HL-60/S4 treated with retinoic acid at 250 ng/mL for 4 days and 3 days (cell line): ENCODE measurements at regions not wholly inside any gene's neighbourhood (a gene's known extent, or its start where the extent isn't known, plus 50 kb on each side); places are given as distances from the start of the nearest gene placed in this dataset.

Source experiments
- in situ Hi-C: fragments of 300-500 bp; cut with MboI; formaldehyde crosslinking; loops from 2 replicates; pipeline ENCODE4 v1.7.0; 2022; ENCODE audit warnings: low sequenced_read_pairs

DNA sequence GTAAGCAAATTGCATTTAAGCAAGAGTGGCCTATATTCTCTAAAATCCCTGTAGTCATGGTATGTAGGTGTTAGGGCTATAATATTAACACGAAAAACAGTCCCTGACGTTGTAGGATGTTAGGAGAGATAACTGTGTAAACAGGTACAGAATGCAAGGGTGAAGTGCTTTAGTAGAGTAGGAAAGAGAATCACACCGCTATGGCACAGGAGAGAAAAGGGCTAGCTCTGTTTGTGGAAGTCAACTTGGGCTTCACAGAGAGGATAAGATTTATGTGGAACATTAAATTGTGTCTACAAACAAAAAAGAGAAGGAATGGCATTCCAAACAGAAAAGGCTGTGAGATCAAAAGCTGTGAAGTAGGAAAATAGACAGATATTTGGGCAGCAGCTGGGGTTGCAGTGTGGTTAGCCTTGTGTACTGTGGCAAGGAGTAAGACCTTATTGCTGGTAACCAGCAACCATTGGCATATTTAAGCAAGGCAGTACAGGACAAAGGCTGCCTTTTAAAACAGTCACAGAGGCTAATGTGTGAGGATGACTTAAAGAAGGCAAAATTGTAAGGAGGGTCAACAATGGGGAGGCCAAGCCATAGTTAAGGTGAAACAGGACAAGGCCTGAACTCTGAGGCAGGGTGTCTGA, 337.5 kb upstream of the ADAMTSL1 start:
- in situ Hi-C loops, result no loop called here

DNA sequence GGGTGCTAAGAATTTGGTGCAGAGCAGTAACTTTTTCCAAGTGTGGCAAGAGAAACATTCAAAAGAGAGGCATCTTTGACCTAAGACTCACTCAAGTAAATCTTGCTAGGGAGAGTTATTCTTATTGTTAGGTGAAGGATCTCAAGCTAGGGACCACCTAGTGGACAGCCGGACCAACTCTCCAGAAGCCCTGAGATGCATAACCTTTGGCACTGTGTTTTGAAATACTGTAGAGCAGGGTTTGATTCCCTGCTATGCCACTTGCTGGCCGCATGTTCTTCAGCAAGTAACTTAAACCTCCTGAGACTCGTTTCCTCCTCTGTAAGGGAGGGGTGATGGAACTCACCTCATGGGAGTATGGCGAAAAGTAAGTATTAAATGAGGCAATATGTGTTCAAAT, 336.1 kb upstream of the ADAMTSL1 start:
- in situ Hi-C loops, result no loop called here

DNA sequence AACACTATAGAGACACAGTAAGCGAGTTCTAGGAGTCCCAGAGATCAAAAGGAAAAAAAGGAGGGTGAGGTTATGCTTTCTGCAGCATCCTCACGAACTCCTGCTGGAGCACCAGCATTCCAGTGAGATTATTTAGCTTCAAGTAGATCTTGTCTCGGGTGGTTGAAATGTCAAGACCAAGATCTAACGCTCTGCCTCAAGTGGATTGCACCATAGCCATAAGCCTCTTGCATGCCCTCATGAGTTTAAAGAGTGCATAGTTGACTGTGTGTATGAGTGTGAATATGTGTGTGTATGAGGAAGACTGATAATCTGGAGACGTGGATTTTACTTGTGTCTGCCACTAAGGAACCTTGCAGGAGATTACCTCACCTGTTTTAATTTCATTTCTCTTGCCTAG, 335.3 kb upstream of the ADAMTSL1 start:
- in situ Hi-C loops, result no loop called here

DNA sequence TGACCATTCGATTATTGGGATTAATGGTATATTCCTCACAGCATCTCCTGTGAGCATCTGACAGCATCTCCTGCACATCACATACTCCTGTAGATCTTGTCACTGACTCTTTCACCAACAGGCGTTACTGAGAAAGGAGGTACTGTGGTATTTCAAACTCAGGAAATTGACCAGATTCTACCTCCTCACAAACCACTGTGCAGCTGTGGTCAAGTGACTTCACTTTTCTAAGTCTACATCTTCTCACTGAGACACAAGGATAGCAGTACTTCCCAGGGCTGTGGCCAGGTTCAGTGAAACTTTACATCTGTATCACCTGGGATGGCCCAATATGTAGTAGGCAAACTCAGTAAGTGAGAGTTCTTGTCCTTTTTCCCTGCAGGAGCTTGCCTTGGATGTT, 332.3 kb upstream of the ADAMTSL1 start:
- in situ Hi-C loops, result no loop called here

DNA sequence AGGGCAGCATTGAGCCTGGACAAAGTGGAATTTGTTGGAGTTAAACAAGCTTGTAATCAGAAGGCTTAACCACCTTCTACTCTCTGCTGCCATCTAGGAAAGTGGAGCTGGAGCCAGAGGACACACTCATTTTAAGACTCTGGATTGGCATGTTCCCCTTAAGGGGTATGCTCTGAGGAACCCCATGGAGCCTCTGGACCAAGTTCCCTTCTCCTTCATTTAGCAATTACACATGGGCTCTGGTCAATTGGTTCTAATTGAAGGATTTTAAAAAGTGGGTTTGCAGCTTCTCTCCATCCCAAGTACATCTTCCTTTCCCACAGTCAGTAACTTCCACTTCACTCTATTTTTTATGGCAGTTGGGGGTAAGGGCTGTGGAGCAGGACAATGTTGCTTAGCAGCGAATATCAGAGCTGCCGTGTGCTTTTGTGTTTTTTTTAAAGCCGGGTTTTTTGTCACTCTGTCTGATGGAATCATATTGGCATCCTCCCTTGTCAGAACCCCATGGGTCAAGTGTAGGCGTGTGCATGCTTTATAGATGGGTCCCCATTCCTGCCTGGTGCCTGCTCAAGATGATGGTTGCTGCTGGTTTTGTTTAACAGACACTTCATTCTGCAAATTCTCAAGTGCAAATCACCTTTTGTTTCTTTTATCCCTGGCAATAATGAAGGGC, 330.7 kb upstream of the ADAMTSL1 start:
- in situ Hi-C loops, result no loop called here

DNA sequence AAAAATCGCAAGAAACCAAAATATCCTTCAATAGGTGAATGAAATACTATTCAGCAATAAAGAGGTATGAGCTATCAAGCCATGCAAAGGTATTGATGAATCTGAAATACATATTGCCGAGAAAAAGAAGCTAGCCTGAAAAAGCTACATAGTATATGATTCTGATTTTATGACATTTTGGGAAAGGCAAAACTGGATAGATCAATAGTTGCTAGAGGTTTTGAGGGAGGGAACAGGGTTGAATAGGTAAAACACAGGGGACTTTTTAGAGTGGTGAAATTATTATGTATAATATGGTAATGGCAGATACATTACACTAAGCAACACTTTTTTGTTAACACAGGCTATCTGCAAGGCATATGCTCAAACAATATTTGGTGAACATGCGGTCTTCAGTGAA, 327.6 kb upstream of the ADAMTSL1 start:
- in situ Hi-C loops, result no loop called here

DNA sequence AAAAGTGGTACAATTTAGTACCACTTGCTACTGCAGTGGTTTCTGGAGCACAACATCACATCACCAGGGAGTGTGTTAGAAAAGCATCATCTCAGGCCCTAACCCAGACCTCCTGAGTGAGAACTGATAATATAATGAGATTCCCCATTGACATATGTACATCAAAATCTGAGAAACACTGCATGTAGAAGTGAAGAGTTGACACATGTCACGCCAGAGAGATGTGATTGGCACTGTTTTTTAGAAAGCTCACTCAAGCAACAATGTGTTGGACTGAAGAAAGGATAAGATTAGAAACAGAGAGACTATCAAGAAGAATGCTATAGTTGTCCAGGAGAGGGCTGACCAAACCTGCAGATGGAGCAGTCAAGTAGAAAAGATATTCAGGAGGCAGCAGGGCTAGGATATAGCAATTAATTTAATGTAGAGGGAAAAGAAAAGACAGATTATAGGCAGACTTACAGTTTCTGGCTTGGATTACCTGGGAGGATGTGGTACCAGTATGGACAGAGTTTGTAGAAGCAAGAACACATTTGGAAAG, 324.4 kb upstream of the ADAMTSL1 start:
- in situ Hi-C loops, result no loop called here

DNA sequence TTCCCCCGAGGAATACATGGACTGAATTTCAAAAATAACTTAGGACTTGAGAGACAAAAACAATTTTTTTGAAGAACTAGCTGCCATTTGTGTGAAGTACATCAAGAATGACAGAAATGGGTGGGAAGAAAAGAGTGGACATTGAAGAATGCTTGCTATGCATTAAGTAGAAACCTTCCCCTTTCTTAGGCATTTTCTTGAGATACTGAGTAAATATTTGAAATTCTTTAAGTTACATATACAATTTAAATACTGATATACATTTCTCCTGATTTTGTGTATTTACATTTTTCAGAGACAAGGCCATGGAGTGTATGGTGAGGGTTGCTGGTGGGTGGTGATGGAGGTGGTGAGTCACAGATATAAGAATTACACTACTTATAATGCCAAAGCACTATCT, 319.3 kb upstream of the ADAMTSL1 start:
- in situ Hi-C loops, result no loop called here

DNA sequence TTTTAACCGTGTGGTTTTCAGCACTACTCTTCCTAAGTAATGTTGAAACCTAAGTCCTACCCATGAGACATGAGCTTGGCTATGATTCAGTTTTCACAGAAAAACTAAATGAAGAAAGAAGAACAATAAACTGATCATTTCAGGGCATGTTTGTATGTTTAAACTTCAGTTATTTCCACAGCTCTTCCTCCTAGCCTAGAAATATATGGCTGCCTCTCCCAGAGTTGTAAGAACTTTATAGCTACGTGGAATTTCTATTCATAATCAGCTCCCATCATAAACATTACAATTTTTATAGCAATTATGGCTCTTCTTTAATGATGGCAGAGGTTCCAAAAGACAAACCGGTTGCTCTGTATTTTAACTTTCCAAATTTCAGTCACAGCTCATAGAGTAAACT, 314.7 kb upstream of the ADAMTSL1 start:
- in situ Hi-C loops, result no loop called here

DNA sequence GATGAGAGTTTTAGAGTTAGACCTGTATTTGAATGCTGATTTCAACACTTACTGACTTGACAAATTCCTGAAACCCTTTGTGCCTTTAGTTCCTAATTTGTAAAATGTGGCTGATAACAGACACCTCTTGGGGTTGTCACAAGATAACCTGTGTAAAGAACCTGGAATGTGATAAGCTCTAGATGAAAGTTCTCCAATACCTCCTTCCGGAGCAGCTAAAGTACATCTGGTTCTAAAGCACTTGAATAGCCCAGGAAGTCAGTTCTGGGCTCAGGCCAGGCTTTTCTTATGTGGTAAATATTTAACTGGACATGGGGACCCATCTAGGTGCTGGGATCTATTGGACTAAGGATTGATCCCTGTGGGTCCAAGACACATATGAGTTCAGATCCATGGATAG, 310.8 kb upstream of the ADAMTSL1 start:
- in situ Hi-C loops, result no loop called here

DNA sequence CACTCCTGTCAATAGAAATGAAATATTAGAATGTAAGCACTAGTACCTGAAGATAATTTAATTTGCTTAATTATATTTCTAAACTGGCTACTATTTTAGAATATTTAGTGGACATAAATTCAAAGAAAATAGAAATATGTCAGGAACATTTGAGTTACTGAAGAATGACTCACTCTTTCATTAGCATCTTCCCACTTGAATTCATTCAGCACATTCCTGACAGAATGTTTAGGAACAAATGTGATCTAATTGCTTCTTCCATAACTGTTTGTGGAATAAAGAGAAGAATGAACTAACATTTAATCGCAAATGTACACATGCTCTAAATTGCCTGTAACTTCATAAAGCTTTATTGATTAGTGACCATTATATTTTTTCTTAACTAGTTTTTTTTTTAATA, 306.2 kb upstream of the ADAMTSL1 start:
- in situ Hi-C loops, result no loop called here

DNA sequence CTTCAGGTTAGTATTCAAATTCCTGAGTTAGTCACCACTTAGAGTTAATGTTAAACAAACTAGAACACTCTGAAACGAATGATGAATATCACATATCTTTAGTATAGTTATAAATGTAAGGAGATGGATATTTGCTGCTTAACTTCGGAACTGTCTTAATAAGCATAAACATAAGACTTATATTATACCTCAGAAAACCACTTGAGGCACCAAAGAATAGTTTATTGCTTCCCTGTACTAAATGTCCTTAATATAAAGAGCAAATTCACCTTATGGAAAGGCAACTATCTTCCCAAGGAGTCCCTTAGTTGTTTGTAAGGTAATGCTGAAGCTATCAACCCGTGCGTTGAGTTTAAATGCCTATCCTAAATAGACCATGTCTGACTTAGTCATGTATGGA, 300.0 kb upstream of the ADAMTSL1 start:
- in situ Hi-C loops, result no loop called here

DNA sequence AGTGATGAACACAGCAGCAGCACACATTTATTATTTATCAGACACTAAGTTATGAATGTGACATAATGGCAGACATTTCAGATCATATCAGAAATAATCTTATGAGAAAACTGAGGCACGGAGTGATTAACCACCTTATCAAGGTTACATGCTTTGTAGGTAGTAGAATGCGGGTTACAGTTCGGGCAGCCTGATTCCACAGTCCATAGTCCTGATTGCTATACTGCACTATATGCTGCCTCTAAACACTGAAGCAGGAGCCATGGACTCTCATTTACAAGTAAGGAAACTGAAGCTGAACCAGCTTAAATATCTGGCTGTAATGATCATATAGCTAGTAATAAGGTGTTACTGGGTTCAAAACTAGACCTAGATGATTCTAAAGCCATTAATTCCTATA, 291.3 kb upstream of the ADAMTSL1 start:
- in situ Hi-C loops, result no loop called here

DNA sequence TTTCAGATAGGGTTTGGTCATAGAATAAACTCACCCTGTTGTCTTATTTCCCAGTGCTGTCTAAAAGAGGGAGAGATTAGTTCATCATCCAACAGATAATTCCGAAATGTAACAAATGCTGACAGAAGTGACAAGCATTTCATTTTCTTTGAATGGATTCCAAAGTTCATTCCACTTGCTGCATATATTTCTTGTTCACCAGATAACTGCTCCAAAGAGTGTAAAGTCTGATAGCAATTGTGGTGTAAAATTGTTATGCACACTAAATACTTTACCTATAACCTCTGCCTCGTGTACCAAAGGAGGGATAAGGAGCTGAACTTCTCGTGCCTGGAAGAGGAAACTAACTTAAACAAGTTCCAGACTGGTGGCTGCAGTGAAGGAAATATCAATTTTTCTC, 290.0 kb upstream of the ADAMTSL1 start:
- in situ Hi-C loops, result no loop called here

DNA sequence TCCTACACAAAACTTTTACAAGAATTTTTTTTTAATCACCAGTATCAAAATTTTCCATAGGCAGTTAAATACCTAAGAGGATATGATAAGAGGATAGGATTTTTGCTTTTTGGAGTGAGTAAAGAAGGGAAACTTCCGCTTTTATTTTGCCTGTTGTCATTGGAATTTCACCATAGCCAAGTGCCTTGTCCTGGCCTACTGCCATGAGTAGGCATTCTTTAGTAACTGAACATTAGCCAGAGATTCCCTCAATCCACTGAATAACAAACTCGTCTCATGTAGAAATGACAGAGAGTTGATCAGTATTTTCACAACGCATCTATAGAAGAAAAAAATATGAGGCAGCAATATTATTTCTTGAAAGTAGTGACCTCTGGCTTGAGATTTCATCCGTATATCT, 289.6 kb upstream of the ADAMTSL1 start:
- in situ Hi-C loops, result no loop called here

DNA sequence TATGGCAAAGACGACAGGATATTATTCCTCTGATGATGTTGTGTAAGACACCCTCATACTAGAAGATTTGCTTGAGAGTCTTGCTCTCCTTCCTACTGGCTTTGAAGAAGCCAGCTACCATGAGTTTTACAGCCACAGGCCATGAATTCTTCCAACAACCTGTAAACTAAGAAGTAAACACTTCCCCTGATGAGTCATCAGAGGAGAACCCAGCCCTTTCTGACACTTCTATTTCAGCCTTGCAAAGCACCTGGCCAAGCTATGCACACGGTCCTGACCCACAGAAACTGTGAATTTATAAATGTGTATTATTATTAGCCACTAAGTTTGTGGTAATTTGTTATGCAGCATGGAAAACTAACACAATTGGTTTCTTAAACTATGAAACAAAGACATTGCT, 288.8 kb upstream of the ADAMTSL1 start:
- in situ Hi-C loops, result no loop called here

DNA sequence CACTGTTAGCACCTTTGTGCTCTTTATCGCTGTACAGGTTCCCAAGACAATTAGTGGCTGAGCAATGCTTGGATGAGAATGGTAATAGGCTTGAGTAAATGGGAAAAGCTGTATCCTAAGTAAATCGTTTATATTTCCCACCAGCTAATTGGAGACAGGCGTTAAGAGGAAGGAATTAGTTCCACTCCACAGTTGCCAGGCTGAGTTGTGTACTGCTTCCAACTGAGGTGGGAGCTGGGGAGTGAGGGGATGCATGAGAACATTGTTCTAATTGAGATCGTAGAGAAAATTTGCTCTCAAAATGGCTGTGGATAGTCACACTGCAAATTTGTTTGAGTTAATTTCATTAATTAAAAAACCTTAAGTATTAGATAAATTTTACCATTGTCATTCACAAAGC, 285.0 kb upstream of the ADAMTSL1 start:
- in situ Hi-C loops, result no loop called here

DNA sequence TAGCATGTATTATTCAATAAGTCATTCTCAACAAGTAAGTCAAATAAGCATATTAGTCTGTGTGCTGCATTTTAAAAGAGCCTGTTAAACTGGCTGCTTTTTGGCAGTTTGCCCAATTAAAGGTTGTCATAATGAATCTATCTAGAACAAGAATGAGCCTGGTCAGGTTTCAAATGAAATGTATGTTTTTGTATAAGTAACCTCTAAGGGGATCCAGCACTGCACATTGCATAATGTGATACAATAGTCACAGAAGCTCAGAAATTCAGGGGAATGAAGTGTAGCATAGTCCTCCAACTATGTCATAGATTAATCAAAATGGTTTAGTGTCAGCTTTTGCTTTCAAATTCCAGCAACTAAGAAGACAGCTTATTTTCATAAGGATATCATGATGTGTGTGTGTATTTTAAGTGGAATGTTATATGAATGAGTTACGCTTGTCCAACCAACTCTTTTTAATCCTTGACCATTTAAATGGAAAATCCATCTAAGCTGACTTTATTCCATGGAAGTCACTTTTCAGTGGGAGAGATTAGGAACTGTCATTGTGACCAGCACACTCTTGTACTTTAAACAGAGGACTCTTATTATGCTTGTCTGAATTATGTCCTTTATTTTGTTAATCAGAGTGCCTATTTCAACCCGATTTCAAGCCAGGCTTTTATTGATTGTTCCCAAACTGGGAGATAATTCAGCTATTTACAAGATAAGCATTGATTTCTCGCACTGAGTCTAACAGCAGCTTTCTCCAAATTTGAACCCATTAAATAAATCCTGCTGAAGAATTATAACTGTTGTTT, 283.9 kb upstream of the ADAMTSL1 start:
- in situ Hi-C loops, result no loop called here

DNA sequence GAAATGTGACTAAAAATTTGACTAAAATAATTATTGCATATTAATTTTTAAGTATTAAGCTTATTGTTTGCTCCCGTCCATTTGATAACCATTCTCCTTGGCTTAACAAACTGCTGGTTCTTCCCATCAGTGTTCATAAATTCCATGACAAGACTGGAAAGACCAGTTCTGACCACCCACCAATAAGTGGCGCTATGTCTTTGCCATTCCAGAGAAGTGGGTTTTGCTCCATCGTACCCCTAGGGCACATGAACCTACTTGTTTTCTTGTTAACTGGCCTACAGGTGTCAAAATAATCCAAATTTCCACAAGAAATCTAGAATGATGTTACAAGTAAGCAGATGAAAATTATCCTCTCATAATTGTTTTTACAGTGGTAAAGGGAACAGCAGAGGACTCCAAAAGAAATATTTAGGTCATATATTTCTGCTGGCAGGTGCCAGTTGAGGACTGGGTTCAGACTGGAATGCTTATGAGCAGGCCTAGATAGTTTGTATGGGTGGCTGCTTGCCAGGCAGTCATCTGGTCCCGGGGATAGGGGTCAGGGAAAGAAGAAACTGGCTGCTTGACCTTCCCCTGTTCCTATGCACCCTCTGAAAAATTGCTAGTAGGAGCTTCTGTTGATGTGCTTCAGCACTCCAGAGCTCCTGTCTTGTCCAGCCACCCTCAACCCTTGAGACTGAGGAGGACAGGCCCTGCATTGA, 283.1 kb upstream of the ADAMTSL1 start:
- in situ Hi-C loops, result no loop called here

DNA sequence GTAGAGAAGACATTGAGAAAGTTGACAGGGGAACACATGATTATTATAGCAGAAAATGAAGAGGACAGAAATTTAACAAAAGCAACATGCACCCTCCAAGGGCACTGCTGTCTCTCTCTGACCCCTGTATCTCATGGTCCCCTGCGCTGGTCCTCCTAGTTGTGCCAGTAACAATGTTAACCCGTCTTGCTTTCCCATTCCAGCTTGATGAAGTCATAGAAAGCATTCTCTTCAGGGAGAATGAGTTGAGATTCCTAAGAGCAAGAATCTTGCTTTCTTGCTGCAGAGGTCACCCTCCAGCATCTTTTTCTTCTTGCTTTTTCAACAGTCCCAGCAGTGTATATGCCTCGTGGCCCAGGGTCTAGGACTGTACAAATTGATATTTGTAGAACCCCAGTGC, 279.6 kb upstream of the ADAMTSL1 start:
- in situ Hi-C loops, result no loop called here

DNA sequence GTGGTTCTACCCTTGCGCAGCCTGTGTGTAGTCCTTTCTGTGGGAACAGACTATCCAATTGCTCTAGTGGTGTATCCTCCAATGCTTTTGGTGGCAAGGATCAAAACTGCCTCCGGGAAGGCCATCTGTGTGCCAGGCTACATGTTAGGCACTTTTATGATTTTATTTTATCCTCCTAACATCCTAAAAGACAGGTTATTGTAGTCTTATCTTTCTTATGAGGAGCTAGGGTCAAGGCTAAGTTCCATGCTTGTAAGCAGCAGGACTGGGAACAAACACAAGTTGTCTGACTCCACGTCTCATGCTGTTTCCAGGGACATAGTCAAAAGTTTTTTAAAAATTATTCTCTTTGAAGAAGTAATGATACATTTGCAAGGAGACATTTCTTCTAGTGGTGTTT, 278.7 kb upstream of the ADAMTSL1 start:
- in situ Hi-C loops, result no loop called here
